Lower leg skin (tissue), 4 donors: ENCODE measurements at regions not wholly inside any gene's neighbourhood (a gene's known extent, or its start where the extent isn't known, plus 50 kb on each side); places are given as distances from the start of the nearest gene placed in this dataset.

Experiments
- DNase-seq, 2 donors: peaks; one replicate each; pipeline ENCODE4 v3.0.0-alpha.2; 2019; ENCODE audit warnings: low spot score in 2 of 2
- H3K4me3 ChIP-seq: fragments of 200-600 bp; sonication (generic); 2 replicates; pipeline ENCODE4 v1.5.1; 2017; ENCODE audit warnings: mild to moderate bottlenecking, low read depth; ENCODE audit not compliant: poor library complexity, severe bottlenecking
- CTCF ChIP-seq, 3 donors: fragments of 450-650 bp; IDR thresholded peaks; one replicate each; pipeline ENCODE4 v1.5.1; 2016; ENCODE audit warnings: antibody characterized with exemption in 3 of 3, mild to moderate bottlenecking in 3 of 3, moderate library complexity in 2 of 3
- POLR2A ChIP-seq, 2 donors: fragments of 450-650 bp; IDR thresholded peaks; one replicate each; pipeline ENCODE4 v1.6.1; 2016 to 2017; ENCODE audit warnings: antibody characterized with exemption in 2 of 2, mild to moderate bottlenecking in 1 of 2, moderate library complexity in 1 of 2
- WGBS, 2 donors: methylation state at CpG; one replicate each; pipeline ENCODE4 v1.1.5; 2018; 5-methylcytosine and 5-hydroxymethylcytosine counted together
- intact Hi-C: fragments of 100-400 bp; cut with DNase I; formaldehyde crosslinking; loops from one replicate; pipeline ENCODE4 v1.15.0; 2023; ENCODE audit warnings: low total_unique reads

- intact Hi-C loops, result no loop called here
- no peak for DNase-seq
- no peak overlapping the region for H3K4me3 ChIP-seq
- TF ChIP-seq CTCF (IDR thresholded peaks at IDR 0.05) (no peak), POLR2A (IDR thresholded peaks at IDR 0.05) (no peak)
- WGBS, 2 donors, result 92% methylated on average over 1 of the region's 1 CpG
Measured at GRCh38 chr2:14563324-14563723, 69.2 kb upstream of the LRATD1 start.

- DNase-seq, result peak in 1 of 2 donors; percentile 20
- intact Hi-C loops, result no loop called here
- no peak overlapping the region for H3K4me3 ChIP-seq
- TF ChIP-seq POLR2A (IDR thresholded peaks at IDR 0.05) (no peak), CTCF (IDR thresholded peaks at IDR 0.05) (no peak)
Measured at GRCh38 chr2:14565666-14566065, 66.9 kb upstream of the LRATD1 start.

- 65 to 76% methylated on average over 1 of the region's 1 CpG for WGBS, 2 donors
- DNase-seq, result no peak
- H3K4me3 ChIP-seq, result no peak overlapping the region
- no peak for TF ChIP-seq CTCF (IDR thresholded peaks at IDR 0.05)
- no peak for TF ChIP-seq POLR2A (IDR thresholded peaks at IDR 0.05)
- intact Hi-C loops, result no loop called here
Measured at GRCh38 chr2:14567561-14567960, 65.0 kb upstream of the LRATD1 start.

DNA sequence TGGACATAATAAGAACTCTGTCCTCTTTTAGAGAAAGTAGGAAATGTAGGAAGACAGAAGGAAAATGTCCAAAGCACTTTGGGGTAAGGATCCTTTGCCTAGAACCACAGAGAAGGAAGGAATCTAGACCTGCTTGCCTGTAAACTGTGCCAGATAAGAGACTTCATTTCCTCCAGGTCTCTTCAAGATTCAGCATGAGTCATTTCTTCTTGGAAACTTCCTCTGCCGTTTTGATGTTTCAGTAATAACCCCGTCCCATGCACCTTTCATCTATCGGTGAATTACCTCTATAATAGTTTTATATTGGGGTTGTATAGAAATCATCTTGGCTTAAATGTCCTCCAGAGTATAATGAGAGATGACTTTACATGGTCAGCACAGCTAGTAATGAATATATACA, 63.2 kb upstream of the LRATD1 start:
- intact Hi-C loops, result no loop called here
- TF ChIP-seq POLR2A (IDR thresholded peaks at IDR 0.05) (no peak), CTCF (IDR thresholded peaks at IDR 0.05) (no peak)
- H3K4me3 ChIP-seq, result no peak overlapping the region
- DNase-seq, result no peak
- 36 to 62% methylated on average over 3 of the region's 3 CpGs for WGBS, 2 donors

DNA sequence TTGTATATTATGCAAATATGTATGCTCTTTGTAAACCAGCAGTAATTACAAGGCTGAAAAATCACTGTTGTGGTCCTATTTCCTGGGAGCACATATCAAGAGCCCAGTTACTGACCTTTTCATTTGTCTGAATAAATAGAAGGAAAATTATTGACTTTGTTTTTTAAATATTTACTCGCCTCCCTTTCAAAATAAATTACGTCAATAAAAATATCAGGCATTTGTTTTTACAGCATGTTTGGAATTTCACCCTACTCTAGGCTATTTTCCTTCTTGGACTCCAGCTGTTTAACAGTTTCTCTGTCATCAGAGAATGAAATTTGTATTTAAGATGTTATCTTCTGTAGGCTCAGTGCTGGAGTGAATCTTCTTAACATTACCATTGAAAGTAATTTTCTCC, 59.9 kb upstream of the LRATD1 start:
- H3K4me3 ChIP-seq, result no peak overlapping the region
- no peak for DNase-seq
- WGBS, 2 donors, result 74 to 81% methylated on average over 2 of the region's 2 CpGs

More for the DNA sequence above, 59.9 kb upstream of the LRATD1 start:
- intact Hi-C loops, result no loop called here
- TF ChIP-seq POLR2A (IDR thresholded peaks at IDR 0.05) (no peak), CTCF (IDR thresholded peaks at IDR 0.05) (no peak)
